ENCODE measurements at regions not wholly inside any gene's neighbourhood (a gene's known extent, or its start where the extent isn't known, plus 50 kb on each side); places are given as distances from the start of the nearest gene placed in this dataset.

- no peak for TF ChIP-seq ZNF362 (tag by site-specific recombination; IDR thresholded peaks at IDR 0.05)
- TF ChIP-seq ZNF114 (tag by site-specific recombination; IDR thresholded peaks at IDR 0.05): no peak
- no peak for TF ChIP-seq CTCF (tag by site-specific recombination; IDR thresholded peaks at IDR 0.05)
These were observed 215.4 kb upstream of the PGRMC2 start for GRCh38 chr4:128502818-128503527.

All from HEK293 (cell line).